BJ (cell line): ENCODE measurements at regions not wholly inside any gene's neighbourhood (a gene's known extent, or its start where the extent isn't known, plus 50 kb on each side); places are given as distances from the start of the nearest gene placed in this dataset.

Source experiments
- CTCF ChIA-PET: fragments of 350-600 bp; formaldehyde crosslinking; extraction: SDS; loops from one replicate; lab custom pipeline; 2021; ENCODE audit warnings: antibody characterized with exemption, inconsistent platforms; lab: Yijun Ruan, JAX
- POLR2A ChIA-PET: fragments of 300-600 bp; sonication (Branson Sonifier 250); formaldehyde crosslinking; extraction: SDS; loops from one replicate; lab custom pipeline; 2021; ENCODE audit warnings: antibody characterized with exemption; lab: Charles Lee
- DNase-seq: peaks from one replicate; pipeline ENCODE4 v3.0.0-alpha.2; 2011; ENCODE audit warnings: low read depth
- H3K27me3 ChIP-seq: 2 replicates; pipeline ENCODE4 v1.6.0; 2011; ENCODE audit warnings: low read length; ENCODE audit not compliant: control insufficient read depth, insufficient read depth
- H3K36me3 ChIP-seq: 2 replicates; pipeline ENCODE4 v1.5.1; 2011; ENCODE audit warnings: low read length; ENCODE audit not compliant: control insufficient read depth, insufficient read depth
- H3K4me3 ChIP-seq: 2 replicates; pipeline ENCODE4 v1.5.1; 2011; ENCODE audit warnings: low read depth, mild to moderate bottlenecking, control low read depth, low read length
- CTCF ChIP-seq: IDR thresholded peaks from 2 replicates; pipeline ENCODE4 v1.5.1; 2011; ENCODE audit warnings: low read depth, mild to moderate bottlenecking, control low read depth, inconsistent platforms, low read length, moderate library complexity; ENCODE audit not compliant: insufficient read depth

- no peaks in the 10 kb centered on the region for H3K36me3 ChIP-seq
- no peak overlapping the region for H3K4me3 ChIP-seq
- peak; percentile 10 for DNase-seq
- ChIA-PET CTCF (interaction anchor here (1.1 kb wide), 1 partner anchor 16 kb away, joined by 3 read pairs; no protein-coding TSS in a partner anchor), POLR2A (no interaction called here)
- H3K27me3 ChIP-seq: no peaks in the 10 kb centered on the region
- TF ChIP-seq CTCF: no peak
Observed at GRCh38 chr4:142913461-142914030, 67.4 kb upstream of the INPP4B start.

GRCh38 chr4:142917678-142918077 is 71.6 kb upstream of the INPP4B start:
- ChIA-PET CTCF (no interaction called here), POLR2A (no interaction called here)
- H3K27me3 ChIP-seq: no peaks in the 10 kb centered on the region
- no peaks in the 10 kb centered on the region for H3K36me3 ChIP-seq
- DNase-seq: no peak
- H3K4me3 ChIP-seq: no peak overlapping the region
- TF ChIP-seq CTCF: no peak

GRCh38 chr4:142922720-142923119 is 76.6 kb upstream of the INPP4B start:
- DNase-seq: no peak
- CTCF ChIA-PET: no interaction called here
- no peaks in the 10 kb centered on the region for H3K27me3 ChIP-seq
- no peak overlapping the region for H3K4me3 ChIP-seq
- no peak for TF ChIP-seq CTCF
- no peaks in the 10 kb centered on the region for H3K36me3 ChIP-seq
- POLR2A ChIA-PET: no interaction called here

- ChIA-PET CTCF (no interaction called here), POLR2A (no interaction called here)
- DNase-seq: no peak
- no peak for TF ChIP-seq CTCF
- Histone ChIP-seq H3K27me3 (peaks cover 1% of the 10 kb centered on the region; the same call in 1 of the 2 replicates), H3K4me3 (no peak overlapping the region), H3K36me3 (no peaks in the 10 kb centered on the region)
Observed at GRCh38 chr4:142923619-142924018, 77.5 kb upstream of the INPP4B start.

GRCh38 chr4:142925161-142925560 is 79.1 kb upstream of the INPP4B start:
- POLR2A ChIA-PET: no interaction called here
- no peak for TF ChIP-seq CTCF
- DNase-seq: no peak
- CTCF ChIA-PET: no interaction called here
- Histone ChIP-seq H3K36me3 (no peaks in the 10 kb centered on the region), H3K4me3 (no peak overlapping the region), H3K27me3 (peaks cover 1% of the 10 kb centered on the region; the same call in 1 of the 2 replicates)
